Tibial nerve (tissue), 4 donors: ENCODE measurements at regions not wholly inside any gene's neighbourhood (a gene's known extent, or its start where the extent isn't known, plus 50 kb on each side); places are given as distances from the start of the nearest gene placed in this dataset.

Experiments
- CTCF ChIP-seq, 5 experiments: fragments of 200-600 bp in 3 of 5; fragments of 450-650 bp in 2 of 5; sonication (generic) in 3 of 5; IDR thresholded peaks; one replicate each; pipeline ENCODE4 v1.5.1; 2016 to 2019; ENCODE audit warnings: antibody characterized with exemption in 5 of 5, mild to moderate bottlenecking in 3 of 5, moderate library complexity in 2 of 5
- EP300 ChIP-seq, 2 donors: sonication (generic); formaldehyde crosslinking; IDR thresholded peaks; one replicate each; pipeline ENCODE4 v1.6.1; 2017; ENCODE audit warnings: antibody characterized with exemption in 2 of 2, mild to moderate bottlenecking in 1 of 2
- POLR2A ChIP-seq, 2 donors: fragments of 450-650 bp; IDR thresholded peaks; one replicate each; pipeline ENCODE4 v1.6.1; 2017; ENCODE audit warnings: antibody characterized with exemption in 2 of 2, mild to moderate bottlenecking in 2 of 2, moderate library complexity in 2 of 2

- TF ChIP-seq CTCF (IDR thresholded peaks at IDR 0.05), result no peak
- no peak for TF ChIP-seq POLR2A (IDR thresholded peaks at IDR 0.05)
- no peak for TF ChIP-seq EP300 (IDR thresholded peaks at IDR 0.05)
These were observed 335.9 kb downstream of the ATP23 start for GRCh38 chr12:58277231-58277630.
